ENCODE measurements at regions not wholly inside any gene's neighbourhood (a gene's known extent, or its start where the extent isn't known, plus 50 kb on each side); places are given as distances from the start of the nearest gene placed in this dataset.

DNA sequence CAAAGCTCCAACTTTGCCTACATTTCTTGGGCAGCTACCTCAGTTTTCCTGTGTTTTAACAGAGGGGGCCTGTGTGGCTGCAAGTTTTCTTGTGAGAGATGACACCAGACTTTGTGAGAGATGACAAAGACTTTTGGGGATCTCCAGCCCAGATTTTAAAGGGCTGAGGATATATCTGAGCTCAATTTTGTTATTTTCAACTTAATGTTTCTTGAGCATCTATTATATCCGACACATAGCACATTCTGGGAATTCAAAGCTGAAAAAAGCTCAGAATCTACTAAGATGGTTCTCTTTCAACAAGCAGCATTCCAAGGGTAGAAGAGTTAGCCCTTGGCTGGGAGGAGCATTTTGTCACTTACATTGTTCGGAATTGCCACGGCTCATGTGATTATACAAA, 53.4 kb upstream of the PTGFRN start:
- Mint-ChIP-seq H3K9me3 (peaks cover 4% of the 10 kb centered on the region in 2 experiments; a peak in 2 of 5 replicates), H3K27ac (peak overlapping the region in 1 of 3 experiments; percentile 35; a peak in 1 of 7 replicates), H3K27me3 (ENCODE audit: low read depth) (no peaks in the 10 kb centered on the region), H3K36me3 (ENCODE audit: insufficient read depth in 1 of 3, low read depth in 3 of 3) (peaks cover 0 to 3% (median 0%) of the 10 kb centered on the region in 3 experiments; a peak in 1 of 7 replicates), H3K4me1 (peaks cover 70 to 78% of the 10 kb centered on the region in 2 experiments), H3K4me3 (no peak overlapping the region)
- Histone ChIP-seq H3T11ph (ENCODE audit: low read length) (no peak overlapping the region), H3K23me2 (ENCODE audit: insufficient read length, low read depth, low read length, poor library complexity, severe bottlenecking) (no peaks in the 10 kb centered on the region), H3K4ac (ENCODE audit: low read depth, low read length) (no peak overlapping the region), H3K27me3 (ENCODE audit: insufficient read depth, low read length) (no peaks in the 10 kb centered on the region), H3K18ac (ENCODE audit: insufficient read length, low read depth, low read length) (no peak overlapping the region), H3K9me3 (ENCODE audit: control insufficient read depth, low read depth, low read length) (no peaks in the 10 kb centered on the region), H3K9ac (ENCODE audit: extremely low read depth, insufficient read length, low read length) (no peak overlapping the region), H2BK15ac (ENCODE audit: low read depth, low read length) (no peak overlapping the region), H4K91ac (ENCODE audit: insufficient read length, low read depth, low read length) (no peak overlapping the region), H3K23ac (ENCODE audit: insufficient read length, low read depth, low read length) (no peak overlapping the region), H2BK5ac (ENCODE audit: insufficient read length, low read length) (no peak overlapping the region), H4K5ac (ENCODE audit: insufficient read length, low read depth, low read length) (no peak overlapping the region), H3K79me1 (ENCODE audit: insufficient read depth, low read depth, low read length, poor library complexity, severe bottlenecking) (no peaks in the 10 kb centered on the region), H3K27ac (ENCODE audit: insufficient read length, low read depth, low read length) (no peak overlapping the region), H2AFZ (ENCODE audit: low read length) (no peak overlapping the region), H2BK120ac (ENCODE audit: low read depth, low read length, poor library complexity, severe bottlenecking) (no peak overlapping the region), H3K14ac (ENCODE audit: insufficient read depth, low read length) (no peak overlapping the region), H4K8ac (replicated peaks; ENCODE audit: insufficient read length, low read depth, low read length) (no peak overlapping the region), H2BK12ac (ENCODE audit: insufficient read length, low read depth, low read length) (no peak overlapping the region), H3K56ac (ENCODE audit: insufficient read length, low read depth, low read length) (no peak overlapping the region), H4K20me1 (ENCODE audit: control insufficient read depth, insufficient read depth, insufficient read length) (no peaks in the 10 kb centered on the region), H3K79me2 (ENCODE audit: insufficient read depth, low read length) (no peaks in the 10 kb centered on the region), H2AK5ac (ENCODE audit: insufficient read length, low read length) (no peak overlapping the region), H2BK20ac (ENCODE audit: low read depth, low read length, poor library complexity, severe bottlenecking) (no peak overlapping the region), H3K4me2 (ENCODE audit: insufficient read depth, insufficient read length, low read length) (no peak overlapping the region), H3K4me1 (ENCODE audit: insufficient read depth, low read length) (peaks cover 24% of the 10 kb centered on the region; the same call in 1 of the 2 replicates)
- DNase-seq, result no peak
- WGBS (ENCODE audit: extremely low coverage, insufficient read length, low lambda C conversion rate), result no CpG with 5 or more reads among the region's 3 CpGs
- TF ChIP-seq CTCF (conservative IDR thresholded peaks at IDR 0.05), result no peak

Data from H9 (cell line).